ENCODE measurements at regions not wholly inside any gene's neighbourhood (a gene's known extent, or its start where the extent isn't known, plus 50 kb on each side); places are given as distances from the start of the nearest gene placed in this dataset.
"Not testable (repeated sequence)": the region's sequence is repeated elsewhere in the genome, so short reads cannot be mapped to it uniquely, and the experiment has no call there.

GRCh38 chr6:79808921-79809320 lies 138.4 kb downstream of the ELOVL4 start:
- no peak for DNase-seq (ENCODE audit: low spot score)

DNA sequence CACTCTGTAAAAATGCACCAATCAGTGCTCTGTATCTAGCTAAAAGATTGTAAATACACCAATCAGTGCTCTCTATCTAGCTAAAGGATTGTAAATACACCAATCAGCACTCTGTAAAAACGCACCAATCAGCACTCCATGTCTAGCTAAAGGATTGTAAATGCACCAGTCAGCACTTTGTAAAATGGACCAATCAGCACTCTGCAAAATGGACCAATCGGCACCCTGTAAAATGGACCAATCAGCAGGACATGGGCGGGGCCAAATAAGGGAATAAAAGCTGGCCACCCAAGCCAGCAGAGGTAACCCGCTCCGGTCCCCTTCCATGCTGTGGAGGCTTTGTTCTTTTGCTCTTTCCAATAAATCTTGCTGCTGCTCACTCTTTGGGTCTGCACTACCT lies 140.7 kb downstream of the ELOVL4 start:
- not testable (repeated sequence) for DNase-seq (ENCODE audit: low spot score)

DNA sequence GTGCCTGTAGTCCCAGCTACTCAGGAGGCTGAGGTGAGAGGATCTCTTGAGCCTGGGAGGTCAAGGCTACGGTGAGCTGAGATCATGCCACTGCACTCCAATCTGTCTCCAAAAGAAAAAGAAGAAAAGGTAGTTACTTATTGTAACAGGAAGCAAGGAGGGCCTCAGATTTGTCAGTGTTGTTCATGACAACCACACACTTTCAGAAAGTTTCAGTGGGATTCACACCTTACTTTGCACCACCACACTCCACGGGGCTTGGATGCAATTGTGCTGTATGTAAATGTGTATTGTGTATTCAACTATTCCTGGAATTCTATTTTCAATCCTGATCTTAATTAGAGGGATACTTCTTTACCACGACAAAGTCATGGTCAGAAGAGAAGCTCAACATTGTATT lies 142.6 kb downstream of the ELOVL4 start:
- DNase-seq (ENCODE audit: low spot score) = no peak

DNA sequence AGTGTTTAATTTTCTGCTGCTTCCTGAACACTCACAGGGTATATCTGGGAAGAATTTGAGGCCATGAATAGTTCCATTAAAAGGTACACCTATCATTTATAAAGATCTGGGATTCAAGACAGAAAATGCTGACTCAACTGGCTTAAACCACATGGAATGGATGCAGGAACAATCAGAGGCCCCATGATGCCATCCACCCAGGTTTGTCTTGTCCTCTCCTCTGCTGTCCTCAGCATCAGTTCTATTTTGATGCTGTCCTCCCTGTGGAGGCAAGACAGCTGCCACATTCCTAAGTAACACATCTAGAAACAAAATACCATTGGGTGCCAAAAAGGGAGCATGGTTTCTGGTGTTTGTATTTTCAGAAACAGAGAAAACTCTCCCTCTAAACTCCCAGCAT lies 143.4 kb downstream of the ELOVL4 start:
- no peak for DNase-seq (ENCODE audit: low spot score)

GRCh38 chr6:79802657-79803300 lies 144.6 kb downstream of the ELOVL4 start:
- DNase-seq (ENCODE audit: low spot score) = no peak

- no peak for DNase-seq (ENCODE audit: low spot score)
Measured at GRCh38 chr6:79801362-79801761, 146.0 kb downstream of the ELOVL4 start.

DNA sequence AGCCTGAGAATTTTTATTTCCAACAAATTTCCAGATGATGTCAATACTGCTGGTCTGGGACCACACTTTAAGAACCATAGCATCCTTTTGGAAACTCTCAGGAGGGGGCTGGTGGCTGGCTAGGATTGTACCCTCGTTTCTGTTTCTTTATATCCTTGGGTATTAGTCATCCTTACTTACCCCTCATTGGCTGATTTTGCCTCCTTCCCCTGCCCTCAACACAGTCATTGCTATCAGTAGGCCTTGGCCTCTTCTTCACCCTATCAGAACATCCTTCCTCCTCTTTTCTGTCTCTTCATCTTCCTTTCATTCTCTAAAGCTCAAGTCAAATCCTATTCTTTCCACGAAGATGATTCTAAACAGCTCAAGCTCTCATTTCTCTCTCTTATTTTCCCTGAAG lies 148.5 kb downstream of the ELOVL4 start:
- DNase-seq (ENCODE audit: low spot score) = no peak

DNA sequence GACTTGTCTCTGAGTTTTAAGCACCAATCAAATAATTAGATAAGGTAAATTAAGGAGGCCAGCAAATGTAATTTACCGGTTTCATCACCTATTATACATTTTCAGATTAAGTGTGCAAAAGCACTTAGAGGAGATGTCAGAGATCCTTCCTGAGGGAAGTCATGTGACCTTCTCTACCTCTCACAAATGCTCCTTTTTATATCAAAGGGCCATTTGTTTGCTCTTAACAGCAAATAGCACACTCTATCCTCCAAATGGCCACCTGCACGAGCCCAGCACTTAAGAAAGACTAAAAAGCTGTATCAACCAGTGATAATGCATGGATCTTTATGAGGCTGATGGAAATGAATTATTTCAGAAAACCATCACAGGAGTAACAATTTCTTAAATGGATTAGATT lies 149.4 kb downstream of the ELOVL4 start:
- DNase-seq (ENCODE audit: low spot score) = no peak

DNA sequence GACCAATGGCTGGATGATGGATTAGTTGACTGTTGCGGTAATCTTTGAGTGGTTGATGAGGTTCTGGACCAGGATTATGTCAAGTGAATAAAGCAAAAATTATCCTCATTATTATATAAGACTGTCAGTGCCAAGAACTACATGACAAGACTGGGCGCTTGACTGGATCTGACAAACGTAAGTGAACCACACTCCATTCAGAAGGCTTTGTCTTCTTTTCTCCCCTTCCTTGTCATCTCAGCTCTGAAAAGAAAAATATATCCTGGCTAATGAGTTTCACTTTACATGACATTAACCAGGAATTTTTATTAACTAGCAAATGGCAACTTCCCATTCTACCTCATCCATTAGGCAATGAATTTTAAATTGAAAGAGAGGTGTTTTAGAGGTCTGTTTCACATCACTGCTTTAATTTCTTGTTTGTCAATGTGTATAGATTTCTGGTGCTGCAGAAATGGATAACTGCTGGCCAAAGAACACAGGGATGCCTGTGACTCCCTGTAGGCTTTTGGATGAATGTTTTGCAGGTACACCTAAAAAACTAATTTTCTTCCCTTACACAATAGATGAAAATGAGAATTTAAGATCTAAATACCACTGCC lies 150.1 kb downstream of the ELOVL4 start:
- DNase-seq (ENCODE audit: low spot score) = no peak

GRCh38 chr6:79796197-79796596 lies 151.2 kb downstream of the ELOVL4 start:
- no peak for DNase-seq (ENCODE audit: low spot score)

- DNase-seq (ENCODE audit: low spot score) = no peak
Measured at GRCh38 chr6:79789896-79790295, 157.5 kb downstream of the ELOVL4 start.

GRCh38 chr6:79788756-79789155 lies 157.6 kb downstream of the SH3BGRL2 start:
- no peak for DNase-seq (ENCODE audit: low spot score)

DNA sequence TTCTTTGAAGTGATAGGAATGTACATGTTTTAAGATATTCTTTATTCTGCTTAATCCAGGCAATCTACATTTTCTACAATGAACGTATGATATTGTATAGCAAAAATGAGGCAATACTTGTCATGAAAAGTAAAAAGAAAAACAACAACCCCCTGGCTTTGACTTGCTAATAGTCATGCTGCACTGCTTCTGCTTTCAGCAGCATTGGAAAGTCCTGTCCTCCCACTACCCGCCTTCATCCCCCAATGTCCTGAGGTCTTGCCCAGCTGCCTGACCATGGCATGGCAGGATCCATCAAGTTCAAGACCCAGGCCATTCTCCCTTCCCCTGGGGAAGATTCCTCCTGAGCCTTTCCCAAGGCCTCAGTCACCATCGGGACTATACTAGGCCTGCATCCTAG lies 156.5 kb downstream of the SH3BGRL2 start:
- no peak for DNase-seq (ENCODE audit: low spot score)

- no peak for DNase-seq (ENCODE audit: low spot score)
Measured at GRCh38 chr6:79784395-79784753, 153.2 kb downstream of the SH3BGRL2 start.

DNA sequence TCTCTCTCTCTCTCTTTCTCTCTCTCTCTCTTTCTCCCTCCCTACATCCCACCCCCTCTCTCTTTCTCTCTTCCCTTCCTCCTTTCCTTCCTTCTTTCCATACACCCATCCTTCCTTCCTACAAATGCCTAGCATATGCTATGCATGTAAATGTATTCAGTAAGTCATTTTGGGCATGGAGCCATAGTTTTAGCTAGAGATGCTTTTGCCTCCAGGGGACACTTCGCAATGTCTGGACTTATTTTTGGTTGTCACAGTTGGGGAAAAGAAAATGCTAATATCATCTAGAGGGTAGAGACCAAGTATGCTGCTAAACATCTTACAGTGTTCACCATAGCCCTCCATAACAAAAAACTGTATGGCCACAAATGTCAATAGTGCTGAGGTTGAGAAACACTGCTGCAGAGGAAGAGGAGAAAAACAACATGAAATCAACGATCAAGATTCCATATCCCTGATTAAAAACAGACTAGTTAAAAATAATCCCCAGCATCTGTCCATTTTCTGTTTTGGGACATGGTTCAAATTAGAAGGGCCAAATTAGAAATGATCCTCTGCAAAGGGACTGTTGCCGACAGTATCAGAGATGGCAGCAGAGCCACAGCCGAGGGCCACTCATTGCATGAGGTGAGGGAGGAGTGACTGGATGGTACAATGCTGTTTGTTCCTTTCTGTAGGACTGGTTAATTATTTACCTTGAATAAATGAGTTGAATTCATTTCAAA lies 152.7 kb downstream of the SH3BGRL2 start:
- DNase-seq (ENCODE audit: low spot score) = no peak

- no peak for DNase-seq (ENCODE audit: low spot score)
Measured at GRCh38 chr6:79782792-79783580, 151.9 kb downstream of the SH3BGRL2 start.

DNA sequence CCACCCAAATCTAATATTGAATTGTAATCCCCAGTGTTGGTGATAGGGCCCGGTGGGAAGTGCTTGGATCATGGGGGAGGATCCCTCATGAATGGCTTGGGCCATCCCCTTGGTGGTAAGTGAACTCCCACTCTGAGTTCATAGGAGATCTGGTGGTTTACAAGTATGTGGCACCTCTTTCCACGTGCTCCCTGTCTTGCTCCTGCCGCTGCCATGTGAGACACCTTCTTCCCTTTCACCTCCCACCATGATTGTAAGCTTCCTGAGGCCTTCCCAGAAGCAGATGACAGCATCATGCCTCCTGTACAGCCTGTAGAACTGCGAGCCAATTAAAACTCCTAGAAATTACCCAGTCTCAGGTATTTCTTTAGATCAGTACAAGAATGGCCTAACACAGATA lies 150.8 kb downstream of the SH3BGRL2 start:
- DNase-seq (ENCODE audit: low spot score) = no peak

GRCh38 chr6:79780881-79781280 lies 149.8 kb downstream of the SH3BGRL2 start:
- no peak for DNase-seq (ENCODE audit: low spot score)

- no peak for DNase-seq (ENCODE audit: low spot score)
Measured at GRCh38 chr6:79778816-79779215, 147.7 kb downstream of the SH3BGRL2 start.

DNA sequence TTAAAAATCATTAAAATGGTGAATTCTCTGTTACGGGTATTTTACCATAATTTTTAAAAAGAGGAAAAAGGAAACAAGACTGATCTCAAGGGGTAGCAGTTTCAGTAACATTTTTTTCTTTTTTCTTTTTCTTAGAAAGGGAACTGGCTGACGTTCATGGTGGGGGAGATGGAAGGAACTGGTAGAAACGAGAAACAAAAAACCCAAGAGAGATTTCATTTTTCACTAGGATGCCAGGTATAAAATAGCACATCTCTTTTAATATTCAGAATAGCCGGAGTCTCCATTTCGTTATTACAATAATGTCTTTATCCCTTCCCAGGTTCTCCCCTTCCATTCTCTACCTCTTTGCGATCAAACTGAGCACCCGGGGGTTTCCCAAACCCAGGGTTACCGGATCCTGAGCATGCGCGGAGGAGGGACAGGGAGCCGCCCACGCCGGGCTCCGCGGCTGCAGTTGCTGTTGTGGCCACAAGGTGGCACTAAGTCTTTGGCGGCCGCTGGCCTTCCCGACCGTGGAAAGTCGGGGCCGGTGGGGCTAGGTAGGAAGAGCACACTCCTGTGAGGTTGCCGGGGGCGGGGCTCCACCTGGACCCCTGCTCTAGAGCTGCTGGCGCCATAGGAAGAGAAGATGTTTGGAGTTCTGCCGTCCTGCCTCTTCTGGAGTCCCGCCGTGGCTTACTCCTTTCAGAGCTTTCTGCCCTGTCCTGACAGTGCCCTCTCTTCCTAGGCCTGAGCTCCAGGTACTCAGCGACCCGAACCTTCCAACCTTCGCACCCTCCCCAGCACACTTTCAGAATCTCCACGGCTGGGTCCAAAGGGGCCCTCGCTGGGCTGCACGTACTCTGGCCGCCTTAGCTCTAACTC lies 146.8 kb downstream of the SH3BGRL2 start:
- peak; percentile 82 for DNase-seq (ENCODE audit: low spot score)

DNA sequence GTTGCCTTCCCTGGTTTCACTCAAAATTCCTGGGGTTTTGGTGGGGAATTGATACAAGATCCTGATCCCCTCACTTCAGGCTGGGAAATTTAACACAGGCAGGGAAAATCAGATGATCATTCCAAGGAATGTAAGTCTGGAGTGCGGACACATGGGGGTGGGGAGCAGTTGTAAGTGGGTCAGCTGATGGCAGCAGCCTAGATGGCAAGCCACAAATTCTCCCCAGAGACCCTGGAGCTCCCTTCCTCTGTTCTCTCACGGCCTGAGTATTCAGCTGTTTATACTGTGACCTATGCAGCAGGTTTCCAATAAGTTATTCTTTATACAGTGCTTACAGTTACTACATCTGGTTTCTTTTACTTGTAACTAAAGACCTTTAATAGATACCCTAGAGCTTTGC lies 144.9 kb downstream of the SH3BGRL2 start:
- DNase-seq (ENCODE audit: low spot score) = no peak

GRCh38 chr6:79775222-79775621 lies 144.1 kb downstream of the SH3BGRL2 start:
- DNase-seq (ENCODE audit: low spot score) = no peak

All from RKO (cell line).